ENCODE measurements at regions not wholly inside any gene's neighbourhood (a gene's known extent, or its start where the extent isn't known, plus 50 kb on each side); places are given as distances from the start of the nearest gene placed in this dataset.

- TF ChIP-seq CTCF (conservative IDR thresholded peaks at IDR 0.05 in 1 of 2, IDR thresholded peaks at IDR 0.05 in 1 of 2; ENCODE audit: low read depth in 1 of 2, low read length in 2 of 2), result no peak
- no peak for TF ChIP-seq EZH2 (IDR thresholded peaks at IDR 0.05; ENCODE audit: low read length, missing control alignments)
Observed at GRCh38 chr7:68148440-68148839, 1151.8 kb downstream of the TYW1 start.

Measured in fibroblast of lung (primary cell).